ENCODE measurements at regions not wholly inside any gene's neighbourhood (a gene's known extent, or its start where the extent isn't known, plus 50 kb on each side); places are given as distances from the start of the nearest gene placed in this dataset.

DNA sequence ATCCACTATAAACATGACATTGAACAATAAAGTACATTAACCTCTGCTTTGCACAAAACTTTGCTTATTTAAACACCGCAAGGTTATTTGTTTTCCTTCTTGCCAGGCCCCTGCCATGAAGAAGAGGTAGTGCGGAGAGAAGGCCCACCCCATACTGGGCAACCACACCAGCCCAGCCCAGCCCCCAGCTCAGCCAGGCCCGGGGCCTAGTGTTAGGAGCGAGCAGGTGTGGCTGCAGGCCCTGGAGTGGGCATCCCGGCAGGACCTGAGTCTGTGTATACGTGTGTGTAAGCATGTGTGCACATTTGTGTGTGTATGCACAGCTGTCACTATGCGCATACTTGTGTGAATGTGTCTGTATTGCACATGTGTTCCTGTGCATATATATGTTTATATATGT lies 90.4 kb upstream of the MVB12B start:
- TF ChIP-seq, protein P1, sequence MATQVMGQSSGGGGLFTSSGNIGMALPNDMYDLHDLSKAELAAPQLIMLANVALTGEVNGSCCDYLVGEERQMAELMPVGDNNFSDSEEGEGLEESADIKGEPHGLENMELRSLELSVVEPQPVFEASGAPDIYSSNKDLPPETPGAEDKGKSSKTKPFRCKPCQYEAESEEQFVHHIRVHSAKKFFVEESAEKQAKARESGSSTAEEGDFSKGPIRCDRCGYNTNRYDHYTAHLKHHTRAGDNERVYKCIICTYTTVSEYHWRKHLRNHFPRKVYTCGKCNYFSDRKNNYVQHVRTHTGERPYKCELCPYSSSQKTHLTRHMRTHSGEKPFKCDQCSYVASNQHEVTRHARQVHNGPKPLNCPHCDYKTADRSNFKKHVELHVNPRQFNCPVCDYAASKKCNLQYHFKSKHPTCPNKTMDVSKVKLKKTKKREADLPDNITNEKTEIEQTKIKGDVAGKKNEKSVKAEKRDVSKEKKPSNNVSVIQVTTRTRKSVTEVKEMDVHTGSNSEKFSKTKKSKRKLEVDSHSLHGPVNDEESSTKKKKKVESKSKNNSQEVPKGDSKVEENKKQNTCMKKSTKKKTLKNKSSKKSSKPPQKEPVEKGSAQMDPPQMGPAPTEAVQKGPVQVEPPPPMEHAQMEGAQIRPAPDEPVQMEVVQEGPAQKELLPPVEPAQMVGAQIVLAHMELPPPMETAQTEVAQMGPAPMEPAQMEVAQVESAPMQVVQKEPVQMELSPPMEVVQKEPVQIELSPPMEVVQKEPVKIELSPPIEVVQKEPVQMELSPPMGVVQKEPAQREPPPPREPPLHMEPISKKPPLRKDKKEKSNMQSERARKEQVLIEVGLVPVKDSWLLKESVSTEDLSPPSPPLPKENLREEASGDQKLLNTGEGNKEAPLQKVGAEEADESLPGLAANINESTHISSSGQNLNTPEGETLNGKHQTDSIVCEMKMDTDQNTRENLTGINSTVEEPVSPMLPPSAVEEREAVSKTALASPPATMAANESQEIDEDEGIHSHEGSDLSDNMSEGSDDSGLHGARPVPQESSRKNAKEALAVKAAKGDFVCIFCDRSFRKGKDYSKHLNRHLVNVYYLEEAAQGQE (IDR thresholded peaks at IDR 0.05; ENCODE audit: unreplicated experiment) = no peak
- no peak for TF ChIP-seq EZH2 (IDR thresholded peaks at IDR 0.05; ENCODE audit: low read depth, unreplicated experiment)
- no peak for TF ChIP-seq CTCF (conservative IDR thresholded peaks at IDR 0.05; ENCODE audit: low read depth in 2 of 2)
- no peak for TF ChIP-seq POLR2AphosphoS5 (IDR thresholded peaks at IDR 0.05; ENCODE audit: low read depth)

Measured in GM23338 (cell line).